K562 (cell line): ENCODE measurements at regions not wholly inside any gene's neighbourhood (a gene's known extent, or its start where the extent isn't known, plus 50 kb on each side); places are given as distances from the start of the nearest gene placed in this dataset.
A peak's percentile ranks its signal among the peaks of the same experiment; 100 is the strongest.

Source experiments
- ATAC-seq: fragments of 200-7000 bp; cut with Tn5 transposase; 3 replicates; pipeline ENCODE4 v1.9.1; 2020; ENCODE audit warnings: moderate library complexity
- BruUV-seq: library from RNA; stranded (reverse); fragments of 400-500 nt; replicated peaks from 2 replicates; lab custom pipeline; 2021; lab: Mats Ljungman, UMichigan
- CTCF ChIA-PET: fragments of 300-600 bp; formaldehyde crosslinking; extraction: SDS; loops from one replicate; lab custom pipeline; 2021; ENCODE audit warnings: low intra/inter-chr PET ratio; lab: Yijun Ruan, JAX
- POLR2A ChIA-PET: fragments of 300-600, 350-650 bp; sonication (Branson Sonifier 250); formaldehyde crosslinking; extraction: SDS; loops from one replicate; lab custom pipeline; 2021; ENCODE audit warnings: antibody characterized with exemption, inconsistent platforms; lab: Yijun Ruan, JAX
- DNase-seq, 4 experiments: peaks; one replicate each; pipeline versions ENCODE4 v3.0.0 to v3.0.0-alpha.2; 2011 to 2018; ENCODE audit warnings: low spot score in 3 of 4, mixed read lengths in 3 of 4; ENCODE audit errors: extremely low read depth in 1 of 4
- FAIRE-seq: peaks from 2 replicates; lab custom pipeline; 2011; peaks lifted over from hg19 to GRCh38; lab: Jason Lieb, UNC
- H2AFZ ChIP-seq: 2 replicates; pipeline ENCODE4 v1.6.0; 2011; ENCODE audit warnings: low read depth, low read length, control low read depth, inconsistent platforms
- H3K27ac ChIP-seq: fragments of 200-600 bp; 3 replicates; pipeline ENCODE4 v1.8.0; 2011; ENCODE audit warnings: low read depth, mild to moderate bottlenecking, control low read depth, inconsistent platforms, low read length, moderate library complexity, mixed read lengths; ENCODE audit errors: extremely low read depth
- H3K27me3 ChIP-seq, 2 experiments: fragments of 300-600 bp in 1 of 2; 2 replicates in 1 of 2; 3 replicates in 1 of 2; pipeline versions ENCODE4 v1.6.0 to v1.8.0; 2011; ENCODE audit warnings: inconsistent platforms in 2 of 2, low read length in 2 of 2, mild to moderate bottlenecking in 1 of 2, mixed read lengths in 1 of 2, moderate library complexity in 1 of 2; ENCODE audit not compliant: control insufficient read depth in 2 of 2, insufficient read depth in 2 of 2
- H3K36me3 ChIP-seq: fragments of 300-600 bp; 3 replicates; pipeline ENCODE4 v1.8.0; 2011; ENCODE audit warnings: mild to moderate bottlenecking, low read length, inconsistent platforms; ENCODE audit not compliant: control insufficient read depth, insufficient read depth
- H3K4me1 ChIP-seq, 2 experiments: fragments of 200-600 bp in 1 of 2; replicated peaks in 1 of 2; 2 replicates in 1 of 2; 3 replicates in 1 of 2; pipeline versions ENCODE4 v1.5.1 to v1.8.0; 2011; ENCODE audit warnings: inconsistent platforms in 2 of 2, low read length in 2 of 2, mild to moderate bottlenecking in 1 of 2, mixed read lengths in 1 of 2, moderate library complexity in 1 of 2; ENCODE audit not compliant: control insufficient read depth in 2 of 2, insufficient read depth in 2 of 2
- H3K4me2 ChIP-seq: 2 replicates; pipeline ENCODE4 v1.6.1; 2011; ENCODE audit warnings: low read length, control low read depth, inconsistent platforms, mixed read lengths; ENCODE audit not compliant: insufficient read depth
- H3K4me3 ChIP-seq: fragments of 200-600 bp; sonication (generic), shearing (Covaris generic); 2 replicates; pipeline ENCODE4 v1.5.1; 2016; ENCODE audit warnings: control low read depth, inconsistent platforms
- H3K79me2 ChIP-seq: fragments of 200-600 bp; 3 replicates; pipeline ENCODE4 v1.8.0; 2011; ENCODE audit warnings: low read length, inconsistent platforms; ENCODE audit not compliant: control insufficient read depth, insufficient read depth
- H3K9ac ChIP-seq, 2 experiments: 2 replicates each; pipeline versions ENCODE4 v1.6.0 to v1.6.1; 2011; ENCODE audit warnings: low read depth in 2 of 2, low read length in 2 of 2, control low read depth in 1 of 2, inconsistent platforms in 1 of 2, mild to moderate bottlenecking in 1 of 2, mixed read lengths in 1 of 2; ENCODE audit not compliant: insufficient read depth in 1 of 2
- H3K9me1 ChIP-seq: one replicate; pipeline ENCODE4 v1.6.0; 2011; ENCODE audit warnings: inconsistent platforms, mild to moderate bottlenecking, low read length, moderate library complexity; ENCODE audit not compliant: control insufficient read depth, insufficient read depth
- H3K9me3 ChIP-seq: replicated peaks from 2 replicates; pipeline ENCODE4 v1.5.1; 2011; ENCODE audit warnings: low read depth, low read length, inconsistent platforms; ENCODE audit not compliant: control insufficient read depth, insufficient read depth
- H4K20me1 ChIP-seq: replicated peaks from 2 replicates; pipeline ENCODE4 v1.6.1; 2011; ENCODE audit warnings: low read length, inconsistent platforms, mixed read lengths; ENCODE audit not compliant: control insufficient read depth, insufficient read depth
- CTCF ChIP-seq, 3 experiments: IDR thresholded peaks in 2 of 3; conservative IDR thresholded peaks in 1 of 3; 2 replicates each; pipeline ENCODE4 v1.5.1; 2011 to 2012; ENCODE audit warnings: low read length in 3 of 3, mild to moderate bottlenecking in 3 of 3, control low read depth in 2 of 3, improper control_type of control experiment in 1 of 3, inconsistent platforms in 1 of 3, low read depth in 1 of 3, mixed read lengths in 1 of 3, moderate library complexity in 1 of 3; ENCODE audit not compliant: insufficient read depth in 2 of 3
- DACH1 ChIP-seq: fragments of 450-650 bp; IDR thresholded peaks from 2 replicates; pipeline ENCODE4 v1.6.1; 2018; ENCODE audit not compliant: partially characterized antibody
- DDX20 ChIP-seq: fragments of 450-650 bp; IDR thresholded peaks from 2 replicates; pipeline ENCODE4 v1.6.1; 2016; ENCODE audit warnings: missing genetic modification characterization, low read depth, mild to moderate bottlenecking, missing compliant biosample characterization, moderate library complexity
- E2F5 ChIP-seq: sonication (generic); formaldehyde crosslinking; IDR thresholded peaks from 2 replicates; pipeline ENCODE4 v1.8.0; 2022; ENCODE audit warnings: mild to moderate bottlenecking, missing genetic modification reagents
- EZH2 ChIP-seq: IDR thresholded peaks from 2 replicates; pipeline ENCODE4 v1.6.1; 2012; ENCODE audit warnings: low read depth, mild to moderate bottlenecking, inconsistent platforms, low read length, borderline replicate concordance
- GABPA ChIP-seq: fragments of 200-800 bp; sonication (Bioruptor generic); conservative IDR thresholded peaks from 2 replicates; pipeline ENCODE4 v1.6.1; 2016; ENCODE audit warnings: low read depth, missing genetic modification characterization, missing compliant biosample characterization
- LCOR ChIP-seq: sonication (generic); formaldehyde crosslinking; IDR thresholded peaks from 2 replicates; pipeline ENCODE4 v1.8.0; 2022; ENCODE audit warnings: mild to moderate bottlenecking, missing genetic modification reagents
- NCOR1 ChIP-seq: fragments of 450-650 bp; IDR thresholded peaks from 2 replicates; pipeline ENCODE4 v1.6.1; 2016; ENCODE audit warnings: mild to moderate bottlenecking, moderate library complexity
- NR4A1 ChIP-seq, 2 experiments: fragments of 250-450 bp in 1 of 2; fragments of 450-650 bp in 1 of 2; sonication (Bioruptor Pico) in 1 of 2; IDR thresholded peaks; 2 replicates each; pipeline versions ENCODE4 v1.4.0 to v1.6.1; 2016 to 2020; ENCODE audit warnings: mild to moderate bottlenecking in 2 of 2, missing compliant biosample characterization in 1 of 2, missing genetic modification characterization in 1 of 2, moderate library complexity in 1 of 2
- POLR2A ChIP-seq: fragments of 450-650 bp; conservative IDR thresholded peaks from 2 replicates; pipeline ENCODE4 v1.6.1; 2016
- RAD21 ChIP-seq, 2 experiments: fragments of 250-450 bp in 1 of 2; fragments of 450-650 bp in 1 of 2; sonication (Bioruptor Pico) in 1 of 2; formaldehyde crosslinking in 1 of 2; IDR thresholded peaks in 1 of 2; conservative IDR thresholded peaks in 1 of 2; 2 replicates each; pipeline versions ENCODE4 v1.4.0 to v1.8.0; 2020 to 2022; ENCODE audit warnings: mild to moderate bottlenecking in 2 of 2, moderate library complexity in 1 of 2
- TEAD1 ChIP-seq, 2 experiments: fragments of 450-650 bp in 1 of 2; sonication (generic) in 1 of 2; formaldehyde crosslinking; IDR thresholded peaks; 2 replicates each; pipeline versions ENCODE4 v1.4.0 to v1.8.0; 2020 to 2022; ENCODE audit warnings: mild to moderate bottlenecking in 2 of 2, missing genetic modification reagents in 1 of 2
- THAP12 ChIP-seq: fragments of 250-450 bp; sonication (Bioruptor Pico); IDR thresholded peaks from 2 replicates; pipeline ENCODE4 v1.9.0; 2021; ENCODE audit warnings: mild to moderate bottlenecking, inconsistent platforms
- THRAP3 ChIP-seq: fragments of 450-650 bp; IDR thresholded peaks from 2 replicates; pipeline ENCODE4 v1.6.1; 2016; ENCODE audit warnings: mild to moderate bottlenecking, inconsistent platforms, borderline replicate concordance
- TSC22D4 ChIP-seq: fragments of 450-650 bp; IDR thresholded peaks from 2 replicates; pipeline ENCODE4 v1.6.1; 2016; ENCODE audit warnings: missing genetic modification characterization, missing biosample characterization, control low read depth
- ZNF143 ChIP-seq: sonication (generic); formaldehyde crosslinking; IDR thresholded peaks from 2 replicates; pipeline ENCODE4 v1.9.0; 2022; ENCODE audit warnings: mild to moderate bottlenecking, missing genetic modification reagents
- ZNF75A ChIP-seq: fragments of 450-650 bp; formaldehyde crosslinking; IDR thresholded peaks from 2 replicates; pipeline ENCODE4 v1.4.0; 2020; ENCODE audit warnings: mild to moderate bottlenecking
- WGBS: fragments of 100-300 bp; shearing (Covaris generic); methylation state at CpG from one replicate; pipeline ENCODE4 v1.1.6; 2016; ENCODE audit warnings: low coverage, mixed read lengths; ENCODE audit not compliant: insufficient coverage; ENCODE audit errors: missing lambda C conversion rate; 5-methylcytosine and 5-hydroxymethylcytosine counted together
- in situ Hi-C: fragments of 300-500 bp; cut with MboI; formaldehyde crosslinking; loops from 4 replicates; pipeline ENCODE4 v1.15.0; 2018; ENCODE audit warnings: inconsistent platforms, mixed read lengths
- intact Hi-C: fragments of 100-400 bp; cut with micrococcal nuclease; formaldehyde crosslinking; loops from 2 replicates; pipeline ENCODE4 v1.14.2; 2022

- no peaks in the 10 kb centered on the region for H3K27me3 ChIP-seq
- no TSS peak for BruUV-seq
- no peaks in the 10 kb centered on the region for H4K20me1 ChIP-seq
- no peak overlapping the region for H3K9ac ChIP-seq
- no peaks in the 10 kb centered on the region for H3K9me3 ChIP-seq
- no peak for FAIRE-seq
- H2AFZ ChIP-seq = no peak overlapping the region
- H3K9me1 ChIP-seq = no peaks in the 10 kb centered on the region
- DNase-seq = peak in 1 of 4 experiments; percentile 29
- no peak overlapping the region for H3K4me2 ChIP-seq
- H3K4me1 ChIP-seq = peaks cover 0 to 3% of the 10 kb centered on the region in 2 experiments; a peak in 1 of 5 replicates
- no peaks in the 10 kb centered on the region for H3K79me2 ChIP-seq
- ChIA-PET CTCF (no interaction called here), POLR2A (no interaction called here)
- in situ Hi-C loops (no loop called here), intact Hi-C loops (loop anchor here (2.0 to 10.0 kb wide), 3 partner anchors 359 to 550 kb away; no protein-coding TSS in a partner anchor)
- WGBS = 0% methylated on average over 3 of the region's 3 CpGs
- H3K27ac ChIP-seq = no peak overlapping the region
- ATAC-seq = 0 out of 3 replicates have a peak, but pooled peaks have one; percentile 49
- no peaks in the 10 kb centered on the region for H3K36me3 ChIP-seq
- H3K4me3 ChIP-seq = no peak overlapping the region
- no peak for TF ChIP-seq E2F5 (CRISPR knock-in tag)
- TF ChIP-seq LCOR (CRISPR knock-in tag) = no peak
- no peak for TF ChIP-seq EZH2
- no peak for TF ChIP-seq TEAD1 (CRISPR knock-in tag; IDR thresholded peaks at IDR 0.05)
- TF ChIP-seq ZNF75A = no peak
- TF ChIP-seq THRAP3 = no peak
- TF ChIP-seq NCOR1 = no peak
- peak; percentile 56 for TF ChIP-seq DACH1
- TF ChIP-seq POLR2A = no peak
- peak; percentile 70 for TF ChIP-seq RAD21 (CRISPR knock-in tag; conservative IDR thresholded peaks at IDR 0.05 in 1 of 2, IDR thresholded peaks at IDR 0.05 in 1 of 2)
- no peak for TF ChIP-seq TSC22D4
- no peak for TF ChIP-seq GABPA (tag)
- no peak for TF ChIP-seq ZNF143
- TF ChIP-seq CTCF (IDR thresholded peaks at IDR 0.05 in 2 of 3, conservative IDR thresholded peaks at IDR 0.05 in 1 of 3; ENCODE audit: insufficient read depth in 2 of 3, low read depth in 1 of 3, low read length in 3 of 3) = peak in 2 of 3 experiments; percentile 22 to 57; a peak in 2 of 6 replicates
- no peak for TF ChIP-seq NR4A1 (CRISPR knock-in tag; IDR thresholded peaks at IDR 0.05)
- no peak for TF ChIP-seq NR4A1 (tag; IDR thresholded peaks at IDR 0.05)
- TF ChIP-seq DDX20 (tag) = no peak
- no peak for TF ChIP-seq THAP12 (CRISPR knock-in tag)
These were observed 534.6 kb upstream of the ATP11B start for GRCh38 chr3:182258538-182259177.
